ENCODE measurements at regions not wholly inside any gene's neighbourhood (a gene's known extent, or its start where the extent isn't known, plus 50 kb on each side); places are given as distances from the start of the nearest gene placed in this dataset.

DNA sequence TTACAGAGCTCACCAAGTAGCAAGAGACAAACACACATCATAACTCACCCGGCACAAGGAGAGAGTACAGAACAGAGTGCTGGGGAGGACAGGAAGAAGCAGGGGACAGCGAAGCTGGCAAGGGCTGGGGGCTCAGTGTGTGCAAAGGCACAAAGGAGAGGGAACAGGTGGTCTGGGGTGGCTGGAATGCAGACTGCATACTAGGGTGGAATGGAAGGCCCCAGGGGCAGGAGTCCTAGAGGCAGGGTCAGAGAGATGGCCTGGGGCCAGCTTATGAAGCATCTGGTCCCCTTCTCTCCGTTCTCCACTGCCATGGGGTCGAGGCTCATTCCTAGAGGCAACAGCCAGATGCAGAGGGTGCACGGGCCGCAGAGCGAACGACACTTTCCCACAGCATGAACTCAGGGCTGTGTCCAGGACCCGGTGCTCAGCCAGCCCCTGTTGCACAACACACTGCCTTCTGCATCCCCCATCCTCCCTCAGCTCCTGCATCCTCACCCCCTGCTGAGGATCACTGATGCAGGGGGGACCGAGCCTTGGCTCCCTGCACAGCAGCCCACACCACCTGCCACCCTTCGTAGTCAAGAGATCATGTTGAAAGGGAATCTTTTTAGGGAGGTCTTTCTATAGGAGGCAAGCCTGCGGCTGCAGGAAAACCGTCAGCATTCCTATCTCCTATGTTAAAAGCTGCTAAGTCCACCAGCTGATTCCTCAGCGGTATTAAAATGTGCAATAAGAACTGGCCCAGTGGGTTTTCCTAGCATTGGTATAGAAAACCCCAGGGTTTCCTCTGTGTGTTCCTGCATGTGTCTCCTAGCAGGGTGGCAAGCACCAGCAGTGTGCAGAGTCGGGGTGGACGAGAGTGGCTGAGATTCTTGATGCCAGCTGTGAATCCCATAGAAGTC lies 293.5 kb downstream of the UACA start:
- no peak for DNase-seq

DNA sequence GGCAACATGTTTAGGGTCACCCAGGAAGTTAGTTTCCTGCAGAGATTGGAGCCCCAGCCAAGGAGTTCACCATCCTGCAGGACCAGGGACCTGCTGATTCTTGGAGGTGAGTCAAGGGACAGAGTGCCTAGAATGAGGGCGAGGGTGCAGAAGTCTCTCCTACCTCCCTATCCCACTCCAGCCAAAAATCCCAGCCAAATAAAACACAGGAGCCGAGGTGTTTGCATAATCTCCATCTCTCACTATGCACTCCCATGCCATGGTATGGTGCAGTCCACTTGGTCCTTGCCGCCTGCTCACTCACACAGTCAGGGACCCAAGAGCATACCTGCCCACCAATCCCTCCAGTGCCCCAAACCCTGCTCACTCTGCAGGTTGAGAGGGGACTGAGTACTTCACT lies 294.2 kb downstream of the UACA start:
- DNase-seq: no peak

DNA sequence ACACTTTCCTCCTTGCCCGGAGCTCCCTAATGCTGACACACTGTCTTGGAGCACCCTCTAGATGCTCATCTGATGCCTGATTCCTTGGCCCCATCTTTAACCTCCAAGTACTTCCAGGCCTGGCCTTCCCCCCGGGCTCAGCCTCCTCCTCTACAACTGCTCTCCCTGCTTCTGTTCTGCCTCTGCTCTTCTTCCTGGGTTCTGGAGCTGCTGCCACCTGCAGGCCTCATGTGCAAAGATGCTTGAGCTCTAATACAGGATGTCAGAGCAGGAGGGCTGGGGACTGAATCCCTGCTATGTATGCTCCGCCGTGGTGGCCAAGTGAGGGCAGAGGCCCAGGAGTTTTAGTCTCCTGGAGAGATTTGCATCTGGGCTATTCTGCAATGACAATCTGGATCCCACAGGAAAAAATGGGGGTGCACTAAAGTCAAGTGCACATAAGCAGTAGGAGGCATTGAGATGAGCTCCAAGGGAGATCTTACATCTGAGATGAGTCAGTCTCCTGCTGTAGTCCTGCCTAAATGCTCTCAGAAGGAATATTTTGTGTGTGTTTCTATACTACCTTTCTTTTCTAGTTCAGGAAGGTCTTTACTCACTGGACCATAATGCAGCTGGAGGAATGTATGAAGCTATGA lies 296.3 kb downstream of the UACA start:
- DNase-seq: no peak

DNA sequence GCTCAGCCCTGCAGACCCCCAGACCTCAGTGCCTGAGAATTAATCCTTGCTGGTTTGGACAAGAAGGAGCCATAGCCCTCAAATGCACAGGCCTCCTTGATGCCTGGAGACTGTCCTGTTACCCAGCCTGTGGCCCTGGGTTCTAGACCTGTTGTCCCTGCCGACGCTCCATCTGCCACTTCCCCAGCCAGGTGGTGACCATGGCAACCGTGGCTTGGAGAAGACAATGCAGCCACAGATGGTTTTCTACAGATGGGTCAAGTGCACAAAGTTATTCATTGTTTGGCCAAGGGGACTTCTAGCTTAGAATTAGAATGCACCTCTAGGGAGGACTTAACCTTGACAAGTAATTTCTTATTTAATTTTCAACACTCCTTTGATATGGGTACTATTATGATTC lies 297.1 kb downstream of the UACA start:
- DNase-seq: no peak

DNA sequence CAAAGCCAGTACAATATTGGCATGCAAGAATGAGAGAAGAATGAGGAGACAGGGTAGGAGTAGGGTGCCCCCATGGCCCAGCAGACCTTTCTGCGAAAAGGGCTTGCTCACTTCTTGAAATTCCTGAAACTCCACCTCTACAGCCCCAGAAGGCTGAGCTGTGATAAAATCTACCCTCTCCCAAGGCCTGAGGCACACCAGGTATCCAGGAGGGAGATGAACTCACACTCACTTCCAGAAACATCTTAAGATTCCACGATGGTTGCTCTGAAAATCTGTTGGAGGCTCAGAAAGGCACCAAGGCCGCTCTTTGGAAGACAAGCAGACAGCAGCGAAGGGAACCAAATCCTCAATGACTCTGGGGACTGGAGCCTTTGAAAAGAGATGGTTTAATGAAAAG lies 297.5 kb downstream of the UACA start:
- DNase-seq: no peak

DNA sequence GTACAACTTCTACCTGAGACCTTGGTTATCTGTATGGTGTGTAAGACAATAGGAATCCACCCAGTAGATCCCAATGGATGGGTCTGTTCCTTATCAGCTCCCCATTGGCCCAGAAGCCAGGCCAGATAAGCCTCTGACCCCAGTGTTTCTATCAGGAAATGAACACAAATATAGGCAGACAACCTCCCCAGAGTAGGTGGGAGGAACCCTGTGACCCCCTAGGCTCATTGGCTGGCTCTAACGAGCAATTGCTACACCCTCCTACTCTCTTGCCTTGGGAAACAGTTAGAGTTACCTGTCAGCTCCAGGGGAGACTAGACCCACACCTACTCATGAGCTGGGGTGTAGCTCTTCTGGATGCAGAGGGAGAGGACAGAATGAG lies 299.9 kb downstream of the UACA start:
- DNase-seq: no peak

DNA sequence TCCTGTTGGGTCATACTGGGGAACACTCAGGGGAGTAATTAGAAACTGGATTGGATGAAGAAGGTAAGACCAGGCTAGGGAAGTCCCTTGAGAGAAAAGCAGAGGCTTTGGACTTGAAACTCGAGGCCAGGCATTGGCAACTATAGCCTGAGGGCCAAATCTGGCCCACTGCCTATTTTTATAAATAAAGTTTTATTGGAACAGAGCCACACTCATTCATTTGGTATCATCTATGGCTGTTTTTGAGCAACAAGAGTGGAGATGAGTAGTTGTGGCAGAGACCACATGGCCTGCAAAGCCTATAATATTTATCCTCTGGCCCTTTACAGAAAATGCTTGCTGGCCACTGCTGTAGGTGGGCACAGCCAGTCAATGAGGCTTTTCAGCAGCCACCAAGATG lies 301.4 kb downstream of the UACA start:
- no peak for DNase-seq

DNA sequence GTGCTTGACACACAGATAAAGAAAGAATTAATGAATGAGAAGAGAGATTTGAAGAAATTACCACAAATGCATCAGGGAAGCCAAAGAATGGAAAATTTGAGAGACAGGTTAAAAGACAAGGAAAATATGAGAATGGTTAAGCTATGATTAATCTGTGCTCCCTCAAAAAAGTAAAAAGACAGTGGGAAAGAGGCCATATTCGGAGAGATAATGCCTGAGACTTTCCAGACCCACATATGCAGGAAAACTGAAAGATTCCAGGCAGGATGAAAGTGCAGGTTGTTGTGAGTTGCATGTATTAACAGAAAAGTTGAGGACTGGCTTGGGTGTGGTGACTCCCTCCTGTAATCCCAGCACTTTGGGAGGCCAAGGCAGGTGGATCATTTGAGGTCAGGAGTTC lies 302.3 kb downstream of the UACA start:
- DNase-seq: no peak

DNA sequence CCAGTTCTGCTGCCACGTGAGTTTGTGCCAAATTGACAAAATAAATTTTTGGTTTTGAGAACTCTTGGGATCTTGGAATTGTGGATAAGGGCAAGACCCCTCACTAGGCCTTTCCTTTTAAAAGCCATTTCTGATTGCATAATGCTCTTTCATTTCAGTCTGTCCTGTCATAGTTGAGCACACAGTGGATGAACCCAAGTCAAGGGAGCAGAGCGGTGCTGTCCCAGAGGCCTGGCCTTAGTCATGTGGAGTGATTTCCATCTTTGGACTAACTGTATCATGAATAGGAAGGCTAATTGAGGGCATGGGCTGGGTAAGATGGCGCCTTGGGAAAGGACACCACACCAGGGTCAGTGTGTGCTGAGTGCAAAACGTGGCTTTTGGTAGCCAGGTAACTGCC lies 304.0 kb downstream of the UACA start:
- no peak for DNase-seq

DNA sequence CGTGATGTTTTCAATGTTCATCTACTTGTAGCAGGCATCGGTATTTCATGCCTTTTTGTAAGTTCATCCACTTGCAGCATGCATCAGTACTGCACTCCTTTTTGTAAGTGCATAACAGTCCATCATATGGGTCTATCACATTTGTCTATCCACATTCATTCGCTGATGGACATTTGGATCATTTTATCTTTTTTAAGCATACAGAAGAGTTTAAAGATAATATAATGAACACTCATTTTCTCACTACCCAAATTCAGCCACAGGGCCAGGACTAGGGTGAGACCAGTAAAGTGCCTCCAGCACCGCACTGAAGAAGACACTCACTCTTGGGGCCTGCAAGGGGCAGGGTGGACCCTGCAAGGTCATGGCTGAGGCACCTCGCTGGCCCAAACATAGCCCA lies 309.6 kb downstream of the UACA start:
- no peak for DNase-seq

DNA sequence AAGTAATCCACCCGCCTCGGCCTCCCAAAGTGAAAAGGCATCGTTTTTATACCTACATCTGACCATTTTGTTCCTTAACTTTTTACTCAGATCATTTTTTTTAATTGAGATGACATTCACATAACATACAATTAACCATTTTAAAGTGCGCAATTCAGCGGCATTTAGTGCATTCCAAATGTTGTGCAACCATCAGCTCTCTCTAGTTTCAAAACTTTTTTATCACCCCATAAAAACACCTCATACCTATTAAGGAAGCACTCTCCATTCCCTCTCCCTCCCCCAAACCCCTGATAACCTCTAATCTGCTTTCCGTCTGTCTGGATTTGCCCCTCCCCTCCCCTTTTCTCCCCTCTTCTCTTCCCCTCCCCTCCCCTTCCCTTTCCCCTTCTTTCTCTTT lies 310.1 kb downstream of the UACA start:
- no peak for DNase-seq

DNA sequence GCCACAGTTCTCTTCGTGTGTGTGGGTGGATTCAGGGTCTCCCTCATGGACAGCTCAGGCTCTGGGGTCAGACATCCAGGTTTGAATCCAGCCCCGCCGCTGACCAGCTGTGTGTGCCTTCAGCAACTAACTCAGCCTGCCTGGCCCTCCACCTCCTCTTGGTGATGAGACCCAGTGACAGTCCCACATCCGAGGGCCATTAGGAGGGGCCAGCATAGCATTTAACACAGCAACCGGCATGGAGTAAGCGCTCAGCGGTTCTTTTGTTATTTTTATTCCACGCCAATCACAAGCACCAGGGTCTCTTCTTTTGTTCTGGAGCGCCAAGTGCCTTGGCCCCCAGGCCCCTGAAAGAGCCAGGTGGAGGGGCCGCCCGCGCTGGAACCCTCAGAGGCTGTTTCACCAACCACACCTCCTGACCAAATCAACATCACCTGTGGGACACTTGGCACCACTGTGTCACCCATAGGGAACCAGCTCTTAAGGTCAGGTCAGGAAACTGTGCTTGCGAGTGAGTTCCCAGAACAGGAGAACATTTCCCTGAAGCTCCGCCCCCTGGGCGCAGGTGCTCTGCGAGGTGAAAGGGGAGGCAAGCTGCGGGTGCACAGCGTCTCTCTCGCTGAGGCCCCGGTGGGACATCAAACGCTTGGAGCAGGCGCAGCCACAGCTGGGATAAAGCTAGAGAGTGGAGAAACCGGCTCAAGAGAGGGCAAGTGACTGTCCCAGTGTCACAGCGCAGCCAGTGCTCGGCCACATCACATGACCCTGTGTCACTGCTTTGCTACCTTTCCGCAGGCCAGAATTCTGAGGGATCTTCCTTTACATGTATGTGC lies 311.3 kb downstream of the UACA start:
- no peak for DNase-seq

DNA sequence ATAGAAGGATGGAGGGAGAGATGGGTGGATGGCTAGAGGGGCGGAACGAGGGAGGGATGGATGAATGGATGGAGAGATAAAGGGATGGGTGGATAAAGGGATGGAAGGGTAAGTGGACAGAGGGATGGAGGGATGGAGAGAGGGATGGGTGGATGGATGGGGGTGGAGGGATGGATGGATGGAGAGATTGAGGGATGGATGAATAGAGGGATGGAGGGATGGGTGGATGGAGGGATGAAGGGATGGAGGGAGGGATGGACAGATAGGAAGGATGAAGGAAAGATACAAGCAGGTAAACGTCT lies 313.3 kb downstream of the UACA start:
- DNase-seq: no peak

DNA sequence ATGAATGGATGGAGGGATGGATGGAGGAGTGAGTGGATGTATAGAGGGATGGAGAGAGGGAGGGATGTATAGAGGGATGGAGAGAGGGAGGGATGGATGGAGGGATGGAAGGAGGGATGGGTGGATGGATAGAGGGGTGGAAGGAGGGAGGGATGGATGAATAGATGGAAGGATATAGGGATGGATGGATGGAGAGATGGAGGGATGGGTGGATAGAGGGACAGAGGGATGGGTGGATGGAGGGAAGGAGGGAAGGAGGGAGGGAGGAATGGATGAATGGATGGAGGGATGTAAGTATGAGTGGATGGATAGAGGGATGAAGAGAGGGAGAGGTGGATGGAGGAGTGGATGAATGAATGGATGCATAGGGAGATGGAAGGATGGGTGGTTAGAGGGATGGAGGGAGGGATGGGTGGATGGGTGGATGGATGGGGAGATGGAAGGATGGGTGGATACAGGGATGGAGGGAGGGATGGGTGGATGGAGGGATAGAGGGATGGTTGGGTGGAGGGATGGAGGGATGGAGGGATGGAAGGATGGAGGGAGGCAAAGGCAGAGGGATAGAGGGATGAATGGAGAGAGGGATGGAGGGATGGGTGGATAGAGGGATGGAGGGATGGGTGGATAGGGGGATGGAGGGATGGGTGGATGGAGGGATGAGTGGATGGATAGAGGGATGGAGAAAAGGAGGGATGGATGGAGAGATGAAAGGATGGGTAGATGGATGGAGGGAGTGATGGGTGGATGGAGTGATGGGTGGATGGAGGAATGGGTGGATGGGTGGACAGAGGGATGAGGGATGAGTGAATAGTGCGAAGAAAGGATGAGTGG lies 313.8 kb downstream of the UACA start:
- DNase-seq: no peak

DNA sequence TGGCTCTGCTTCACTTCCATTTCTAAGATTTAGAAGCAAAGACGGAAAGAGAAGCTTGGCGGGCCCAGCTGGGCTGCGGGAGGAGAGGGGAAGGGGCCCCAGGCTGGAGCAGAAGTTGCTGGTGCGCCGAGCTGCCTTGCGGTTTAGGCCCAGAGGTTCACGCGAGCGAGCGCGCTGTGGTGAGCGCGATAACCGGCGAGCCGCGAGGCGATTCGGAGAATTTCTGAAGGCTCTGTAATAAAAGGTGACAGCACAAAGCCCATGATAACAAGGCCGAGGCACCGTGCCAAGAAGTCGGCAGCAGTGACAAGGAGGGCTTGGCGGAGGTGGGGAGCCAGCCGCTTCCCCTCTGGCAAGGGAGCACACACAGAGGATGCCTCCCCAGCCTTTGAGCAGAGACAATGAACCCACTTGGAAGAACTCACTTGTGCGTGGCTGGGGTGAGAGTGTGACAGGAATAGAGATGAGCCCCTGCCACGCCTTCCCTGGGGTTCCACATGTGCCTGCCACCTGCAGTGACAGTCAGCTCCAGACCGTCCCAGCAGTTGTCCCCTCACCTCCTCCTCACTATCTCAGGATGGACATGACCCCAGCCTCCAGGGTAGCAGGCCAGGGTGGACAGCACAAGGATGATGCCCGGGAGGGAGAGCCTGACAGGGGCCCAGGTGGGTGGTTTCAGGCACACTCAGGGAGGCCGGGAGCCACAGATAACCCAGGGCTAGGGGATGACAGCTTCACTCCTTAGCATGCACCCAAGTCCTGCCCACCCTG lies 315.2 kb downstream of the UACA start:
- DNase-seq: no peak

DNA sequence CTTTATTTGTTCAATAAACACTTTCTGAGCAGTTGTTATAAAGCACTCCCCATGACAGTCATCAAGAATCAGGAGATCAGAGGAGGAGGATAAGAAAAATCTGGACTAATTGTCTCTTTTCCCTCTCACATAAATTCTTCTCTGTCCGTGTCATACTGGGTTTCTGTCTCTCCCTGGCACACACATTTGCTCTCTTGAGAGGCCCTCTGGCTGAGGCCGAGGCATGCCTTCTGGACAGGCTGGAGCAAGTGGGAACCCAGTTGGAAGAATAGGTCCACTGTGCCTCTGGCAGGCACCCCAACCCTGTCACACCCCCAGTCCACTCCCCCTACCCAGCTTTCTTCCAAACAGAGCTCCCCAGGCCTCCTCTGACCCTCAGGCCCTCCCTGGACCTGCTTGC lies 315.8 kb downstream of the UACA start:
- no peak for DNase-seq

DNA sequence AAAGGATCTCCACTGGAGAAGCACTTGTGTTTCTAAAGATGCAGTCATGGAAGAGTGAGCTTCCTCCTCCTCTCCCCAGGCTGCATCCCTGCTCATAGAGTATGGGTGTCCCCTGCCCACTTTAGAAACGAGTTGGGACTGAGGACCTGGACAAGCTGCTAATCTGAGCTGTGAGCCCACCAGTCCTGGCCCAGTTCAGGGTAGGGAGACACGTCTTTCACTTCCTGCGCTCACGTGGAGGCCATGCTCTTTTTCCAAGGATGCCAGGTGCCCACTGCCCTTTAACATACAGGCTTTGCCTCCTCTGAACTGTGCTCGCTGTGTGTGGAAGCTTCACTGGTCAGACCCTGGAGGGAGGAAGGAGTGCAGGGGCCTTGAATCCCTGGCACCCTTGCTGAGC lies 316.3 kb downstream of the UACA start:
- DNase-seq: no peak

DNA sequence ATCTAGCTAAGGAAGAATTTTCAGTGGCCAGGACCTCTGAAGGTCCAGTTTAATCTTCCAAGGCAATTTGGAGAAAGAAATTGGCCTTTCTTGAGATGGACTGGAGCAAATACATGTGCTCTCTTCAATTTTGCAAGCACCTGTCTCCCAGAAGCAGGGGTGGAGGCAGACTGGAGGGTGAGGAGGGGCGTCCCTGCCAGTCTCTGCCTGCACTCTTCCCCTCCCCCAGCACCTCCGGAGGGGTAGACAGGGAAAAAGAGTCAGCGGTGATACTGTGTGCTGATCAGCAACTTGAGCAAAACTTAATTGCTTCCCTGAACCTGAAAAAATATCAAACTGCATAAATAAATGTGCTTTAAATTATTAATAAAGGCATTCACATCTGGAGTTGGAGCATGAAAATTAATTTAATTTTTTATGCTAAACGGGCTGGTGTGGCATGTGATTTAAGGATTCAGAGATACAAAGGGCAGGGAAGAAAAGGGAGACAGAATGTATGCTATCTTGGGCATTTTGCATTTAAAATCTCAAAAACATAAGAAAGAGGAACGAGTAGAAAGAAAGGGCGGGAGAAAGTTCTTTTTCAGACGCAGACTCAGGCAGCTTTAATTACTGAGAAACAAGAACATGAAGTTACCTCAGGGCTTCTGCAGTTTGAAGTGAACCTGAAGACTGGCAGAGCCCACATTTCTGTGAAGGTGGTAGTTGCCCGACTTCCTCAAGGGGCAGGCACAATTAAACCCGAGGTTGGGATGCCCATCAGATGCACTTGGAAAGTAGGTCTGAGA lies 319.7 kb downstream of the UACA start:
- DNase-seq: no peak

DNA sequence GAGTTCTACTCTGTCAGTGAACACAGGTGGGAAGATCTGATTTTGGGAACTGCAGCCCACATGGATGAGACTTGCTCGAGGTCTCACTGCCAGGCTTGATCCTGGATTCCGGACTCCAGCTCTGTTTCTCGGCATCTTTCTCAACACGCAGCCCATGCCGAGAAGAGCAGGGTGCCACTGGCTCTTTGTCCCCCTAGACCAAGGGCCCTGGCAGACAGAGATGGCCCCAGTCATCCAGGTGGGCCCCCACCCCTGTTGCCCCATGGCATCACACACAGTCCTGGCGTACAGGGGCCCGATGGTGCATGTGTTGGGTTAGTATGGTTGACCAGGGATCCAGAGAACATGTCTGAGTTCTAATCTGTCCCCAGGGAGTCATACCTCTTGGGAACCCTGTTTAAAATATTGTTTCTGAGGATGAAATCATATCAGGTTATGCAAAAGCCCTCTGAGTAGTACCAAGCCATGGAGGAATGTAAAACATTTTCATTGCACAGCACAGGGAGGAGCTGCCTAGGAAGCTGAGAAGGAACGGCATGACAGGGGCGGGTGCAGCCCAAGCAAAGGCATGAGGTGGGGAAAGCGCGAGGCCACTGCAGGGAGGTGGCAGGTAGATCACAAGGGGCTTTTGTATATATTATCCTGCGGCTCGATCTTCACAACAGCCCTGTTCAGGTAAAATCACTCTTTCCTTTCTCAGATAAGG lies 320.6 kb downstream of the UACA start:
- no peak for DNase-seq

DNA sequence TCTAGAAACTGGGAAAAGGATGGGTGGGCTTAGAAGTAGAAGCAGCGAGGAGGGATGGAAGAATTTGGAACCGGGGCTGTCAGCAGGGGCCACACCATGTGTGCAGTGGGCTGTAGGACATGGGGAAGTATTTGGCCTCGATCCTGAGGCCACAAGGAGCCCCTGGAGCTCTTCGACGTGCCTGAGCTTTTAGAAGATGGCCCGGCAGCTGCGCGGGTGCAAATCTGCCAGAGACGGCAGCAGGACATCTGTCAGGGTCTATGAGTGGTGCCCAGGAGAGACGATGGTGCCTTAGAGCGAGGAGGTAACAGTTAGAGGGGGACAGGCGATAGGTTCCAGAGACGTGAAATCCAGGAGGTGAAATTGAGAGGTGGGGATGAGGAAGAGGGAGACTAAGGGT lies 321.1 kb downstream of the UACA start:
- DNase-seq: no peak
